Karpas-422 (cell line): ENCODE measurements at regions not wholly inside any gene's neighbourhood (a gene's known extent, or its start where the extent isn't known, plus 50 kb on each side); places are given as distances from the start of the nearest gene placed in this dataset.

Experiments
- DNase-seq: peaks from one replicate; pipeline ENCODE4 v3.0.0-alpha.2; 2015
- H2AFZ ChIP-seq: fragments of 200-600 bp; sonication (generic); 2 replicates; pipeline ENCODE4 v1.6.1; 2014; ENCODE audit warnings: antibody characterized with exemption, low read length, mixed read lengths
- H3K27ac ChIP-seq: fragments of 200-600 bp; sonication (generic); 2 replicates; pipeline ENCODE4 v1.5.1; 2014; ENCODE audit warnings: mild to moderate bottlenecking, low read length, moderate library complexity
- H3K27me3 ChIP-seq: fragments of 200-600 bp; sonication (generic); 2 replicates; pipeline ENCODE4 v1.6.1; 2014; ENCODE audit warnings: low read length, mixed read lengths
- H3K36me3 ChIP-seq: fragments of 200-600 bp; sonication (generic); 2 replicates; pipeline ENCODE4 v1.6.1; 2014; ENCODE audit warnings: low read length, mixed read lengths; ENCODE audit not compliant: insufficient read depth
- H3K4me1 ChIP-seq: fragments of 200-600 bp; sonication (generic); 2 replicates; pipeline ENCODE4 v1.6.1; 2014; ENCODE audit warnings: mild to moderate bottlenecking, low read length, mixed read lengths
- H3K4me2 ChIP-seq: fragments of 200-600 bp; sonication (generic); 2 replicates; pipeline ENCODE4 v1.6.1; 2014; ENCODE audit warnings: low read length, low read depth, mild to moderate bottlenecking; ENCODE audit not compliant: poor library complexity, severe bottlenecking
- H3K4me3 ChIP-seq: fragments of 200-600 bp; sonication (generic); 2 replicates; pipeline ENCODE4 v1.5.1; 2014; ENCODE audit warnings: mild to moderate bottlenecking, antibody characterized with exemption, low read length, mixed read lengths
- H3K79me2 ChIP-seq: fragments of 200-600 bp; sonication (generic); 2 replicates; pipeline ENCODE4 v1.6.1; 2014; ENCODE audit warnings: mild to moderate bottlenecking, low read length, mixed read lengths
- H3K9ac ChIP-seq: fragments of 200-600 bp; sonication (generic); 2 replicates; pipeline ENCODE4 v1.6.0; 2014; ENCODE audit warnings: low read length
- H3K9me2 ChIP-seq: fragments of 200-600 bp; sonication (generic), shearing (Covaris generic); replicated peaks from 2 replicates; pipeline ENCODE4 v1.6.0; 2014; ENCODE audit warnings: mild to moderate bottlenecking, low read length, moderate library complexity; ENCODE audit not compliant: insufficient read depth
- H3K9me3 ChIP-seq: fragments of 300-700, 200-600 bp; sonication (generic); 2 replicates; pipeline ENCODE4 v1.6.1; 2014; ENCODE audit warnings: low read length, mixed read lengths
- H4K20me1 ChIP-seq: fragments of 200-600 bp; sonication (generic); 2 replicates; pipeline ENCODE4 v1.6.1; 2014; ENCODE audit warnings: mild to moderate bottlenecking, antibody characterized with exemption, low read length, low read depth; ENCODE audit not compliant: insufficient read depth

- no peak overlapping the region for H3K27ac ChIP-seq
- no peaks in the 10 kb centered on the region for H3K79me2 ChIP-seq
- no peaks in the 10 kb centered on the region for H3K9me2 ChIP-seq
- no peaks in the 10 kb centered on the region for H4K20me1 ChIP-seq
- no peak overlapping the region for H2AFZ ChIP-seq
- no peak for DNase-seq
- H3K4me1 ChIP-seq = no peaks in the 10 kb centered on the region
- H3K9ac ChIP-seq = no peak overlapping the region
- no peaks in the 10 kb centered on the region for H3K36me3 ChIP-seq
- H3K9me3 ChIP-seq = no peaks in the 10 kb centered on the region
- H3K4me2 ChIP-seq = no peak overlapping the region
- no peak overlapping the region for H3K4me3 ChIP-seq
- no peaks in the 10 kb centered on the region for H3K27me3 ChIP-seq
These were observed 452.6 kb upstream of the KLF12 start for GRCh38 chr13:74586847-74587246.

DNA sequence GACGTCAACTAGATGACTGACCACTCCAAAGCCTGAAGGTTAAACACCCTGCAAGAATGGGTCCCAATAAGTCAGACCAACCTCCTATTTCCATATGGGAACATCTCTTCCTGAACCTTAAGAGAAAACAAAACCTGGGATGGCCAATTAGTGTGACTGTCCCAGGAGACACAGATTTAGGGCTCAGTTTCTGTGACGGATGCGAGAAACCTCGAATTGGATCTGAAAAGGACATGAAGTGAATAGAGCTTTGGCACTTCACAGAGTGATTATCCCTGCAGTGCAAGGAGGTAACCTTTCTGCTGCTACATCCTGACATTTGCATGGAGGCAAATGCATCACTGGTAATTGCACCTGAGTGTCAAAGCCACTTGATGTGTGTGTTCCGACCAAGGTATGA lies 442.2 kb upstream of the KLF12 start:
- Histone ChIP-seq H3K9me3 (no peaks in the 10 kb centered on the region), H2AFZ (no peak overlapping the region), H3K27ac (no peak overlapping the region), H3K36me3 (no peaks in the 10 kb centered on the region), H3K79me2 (no peaks in the 10 kb centered on the region), H3K4me3 (no peak overlapping the region), H3K4me1 (no peaks in the 10 kb centered on the region), H4K20me1 (no peaks in the 10 kb centered on the region), H3K9me2 (no peaks in the 10 kb centered on the region), H3K27me3 (no peaks in the 10 kb centered on the region), H3K9ac (no peak overlapping the region), H3K4me2 (no peak overlapping the region)
- DNase-seq = no peak

- H3K9ac ChIP-seq = no peak overlapping the region
- DNase-seq = no peak
These were observed 441.5 kb upstream of the KLF12 start for GRCh38 chr13:74575729-74576125.

GRCh38 chr13:74574964-74575728 lies 440.9 kb upstream of the KLF12 start:
- H3K27me3 ChIP-seq = no peaks in the 10 kb centered on the region
- H3K4me3 ChIP-seq = no peak overlapping the region
- no peak overlapping the region for H3K9ac ChIP-seq
- no peak for DNase-seq
- H3K79me2 ChIP-seq = no peaks in the 10 kb centered on the region
- no peaks in the 10 kb centered on the region for H3K9me3 ChIP-seq
- H3K4me2 ChIP-seq = no peak overlapping the region
- no peaks in the 10 kb centered on the region for H3K9me2 ChIP-seq
- H3K27ac ChIP-seq = no peak overlapping the region
- H3K36me3 ChIP-seq = no peaks in the 10 kb centered on the region
- H4K20me1 ChIP-seq = no peaks in the 10 kb centered on the region
- H3K4me1 ChIP-seq = no peaks in the 10 kb centered on the region
- no peak overlapping the region for H2AFZ ChIP-seq

More at GRCh38 chr13:74575729-74576125, 441.5 kb upstream of the KLF12 start:
- no peaks in the 10 kb centered on the region for H4K20me1 ChIP-seq
- no peak overlapping the region for H2AFZ ChIP-seq
- H3K4me2 ChIP-seq = no peak overlapping the region
- H3K9me3 ChIP-seq = no peaks in the 10 kb centered on the region
- no peak overlapping the region for H3K27ac ChIP-seq
- no peaks in the 10 kb centered on the region for H3K9me2 ChIP-seq
- no peak overlapping the region for H3K4me3 ChIP-seq
- no peaks in the 10 kb centered on the region for H3K36me3 ChIP-seq
- no peaks in the 10 kb centered on the region for H3K79me2 ChIP-seq
- H3K4me1 ChIP-seq = no peaks in the 10 kb centered on the region
- no peaks in the 10 kb centered on the region for H3K27me3 ChIP-seq

DNA sequence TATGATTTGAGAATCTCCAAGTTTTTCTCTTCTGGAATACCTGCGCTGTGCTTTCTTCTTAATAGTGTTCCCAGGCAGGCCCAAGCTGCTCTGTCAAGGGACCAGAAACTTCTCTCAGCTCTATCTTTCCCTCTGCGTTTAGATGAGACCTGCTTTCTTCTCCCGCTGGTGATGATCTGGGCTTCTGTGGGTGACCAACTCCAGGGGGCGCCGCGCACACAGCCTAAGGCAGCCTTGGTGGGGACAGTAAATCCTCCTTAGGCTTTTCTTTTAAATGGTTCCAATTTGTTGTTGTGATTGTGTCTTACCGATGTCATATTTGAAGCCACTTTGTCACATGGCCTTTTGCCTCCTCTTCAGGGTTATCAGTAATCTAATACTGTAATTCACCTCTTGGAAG lies 439.4 kb upstream of the KLF12 start:
- H3K36me3 ChIP-seq = no peaks in the 10 kb centered on the region
- H3K9me2 ChIP-seq = no peaks in the 10 kb centered on the region
- no peak overlapping the region for H3K4me3 ChIP-seq
- H3K27ac ChIP-seq = no peak overlapping the region
- no peaks in the 10 kb centered on the region for H3K9me3 ChIP-seq
- H3K9ac ChIP-seq = no peak overlapping the region
- H3K79me2 ChIP-seq = no peaks in the 10 kb centered on the region
- H2AFZ ChIP-seq = no peak overlapping the region
- peak; percentile 72 for DNase-seq
- H3K4me2 ChIP-seq = no peak overlapping the region
- no peaks in the 10 kb centered on the region for H3K4me1 ChIP-seq
- H4K20me1 ChIP-seq = no peaks in the 10 kb centered on the region
- no peaks in the 10 kb centered on the region for H3K27me3 ChIP-seq

GRCh38 chr13:74571811-74572210 lies 437.6 kb upstream of the KLF12 start:
- Histone ChIP-seq H3K27me3 (no peaks in the 10 kb centered on the region), H3K9me2 (no peaks in the 10 kb centered on the region), H3K27ac (no peak overlapping the region), H3K4me3 (no peak overlapping the region), H3K36me3 (no peaks in the 10 kb centered on the region), H2AFZ (no peak overlapping the region), H3K79me2 (no peaks in the 10 kb centered on the region), H3K4me1 (no peaks in the 10 kb centered on the region), H3K4me2 (no peak overlapping the region), H3K9ac (no peak overlapping the region), H3K9me3 (no peaks in the 10 kb centered on the region), H4K20me1 (no peaks in the 10 kb centered on the region)
- DNase-seq = no peak

GRCh38 chr13:74570834-74571233 lies 436.6 kb upstream of the KLF12 start:
- Histone ChIP-seq H4K20me1 (no peaks in the 10 kb centered on the region), H3K27ac (no peak overlapping the region), H3K4me1 (no peaks in the 10 kb centered on the region), H3K4me2 (no peak overlapping the region), H3K79me2 (no peaks in the 10 kb centered on the region), H3K9me2 (no peaks in the 10 kb centered on the region), H3K4me3 (no peak overlapping the region), H3K27me3 (no peaks in the 10 kb centered on the region), H3K9ac (no peak overlapping the region), H3K36me3 (no peaks in the 10 kb centered on the region), H2AFZ (no peak overlapping the region), H3K9me3 (no peaks in the 10 kb centered on the region)
- no peak for DNase-seq

DNA sequence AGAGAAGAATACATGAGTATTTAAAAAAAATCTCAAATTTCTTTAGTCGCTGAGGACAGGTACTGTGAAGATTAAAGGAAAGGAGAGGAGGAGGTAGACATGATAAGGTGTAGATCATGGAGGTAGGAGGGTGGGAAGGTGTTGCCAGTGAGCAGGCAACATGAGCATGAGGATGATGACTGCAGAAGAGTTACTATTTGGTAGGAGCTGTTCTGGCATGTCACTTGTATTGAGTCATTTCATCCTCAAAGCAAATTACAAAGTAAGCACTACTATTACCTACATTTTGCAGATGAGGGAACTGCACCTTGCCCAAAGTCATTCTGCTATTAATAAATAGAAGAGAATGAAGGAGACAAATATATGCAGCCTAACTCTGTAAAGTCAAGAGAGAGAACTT lies 435.8 kb upstream of the KLF12 start:
- DNase-seq = no peak
- Histone ChIP-seq H3K79me2 (no peaks in the 10 kb centered on the region), H3K27me3 (no peaks in the 10 kb centered on the region), H3K9me2 (no peaks in the 10 kb centered on the region), H3K9me3 (no peaks in the 10 kb centered on the region), H3K27ac (no peak overlapping the region), H3K36me3 (no peaks in the 10 kb centered on the region), H2AFZ (no peak overlapping the region), H3K4me2 (no peak overlapping the region), H3K4me3 (no peak overlapping the region), H3K9ac (no peak overlapping the region), H4K20me1 (no peaks in the 10 kb centered on the region), H3K4me1 (no peaks in the 10 kb centered on the region)
